Bone marrow (tissue), 2 donors: ENCODE measurements at regions not wholly inside any gene's neighbourhood (a gene's known extent, or its start where the extent isn't known, plus 50 kb on each side); places are given as distances from the start of the nearest gene placed in this dataset.
"Not testable (repeated sequence)": the region's sequence is repeated elsewhere in the genome, so short reads cannot be mapped to it uniquely, and the experiment has no call there.

Source experiments
- DNase-seq, 2 donors: peaks; one replicate each; lab custom pipeline; 2025; lab: John Stamatoyannopoulos, UW

DNA sequence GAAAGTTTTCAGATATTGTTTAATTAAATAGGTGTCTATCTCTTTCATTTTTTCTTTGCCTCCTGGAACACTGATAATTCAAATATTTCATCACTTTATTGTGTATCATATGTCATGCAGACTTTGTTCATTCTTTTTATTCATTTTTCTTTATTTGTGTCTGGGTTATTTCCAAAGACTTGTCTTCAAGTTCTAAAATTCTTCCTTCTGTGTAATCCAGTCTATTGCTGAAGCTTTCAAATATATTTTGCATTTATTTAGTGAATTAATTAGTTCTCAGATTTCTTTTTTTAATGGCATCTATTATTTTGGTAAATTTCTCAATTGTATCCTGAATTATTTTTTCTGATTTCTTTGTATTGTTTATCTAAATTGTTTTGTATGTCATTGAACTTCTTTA, 70.1 kb downstream of the ZNF330 start:
- no peak for DNase-seq

GRCh38 chr4:141294306-141294705, 73.6 kb downstream of the ZNF330 start:
- no peak for DNase-seq

GRCh38 chr4:141301216-141301615, 80.5 kb downstream of the ZNF330 start:
- DNase-seq = no peak

DNA sequence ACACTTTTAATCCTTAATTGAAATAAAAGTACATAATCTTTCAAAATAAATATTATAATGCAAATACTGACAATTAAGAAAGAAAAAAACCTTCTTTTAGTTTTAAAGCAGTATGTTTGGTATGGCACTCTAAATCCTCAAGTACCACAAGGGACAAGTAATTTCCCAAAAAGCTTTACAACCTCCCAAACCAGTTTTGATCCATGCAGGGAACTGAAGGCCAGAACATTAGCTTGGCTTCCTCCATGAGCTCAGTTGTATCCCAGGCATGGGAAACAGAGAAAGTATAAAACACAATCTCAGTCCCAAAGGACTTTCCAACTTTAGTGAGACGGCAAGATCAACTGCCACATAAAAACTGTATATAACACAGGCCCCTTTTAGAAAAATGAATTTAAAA, 82.2 kb downstream of the ZNF330 start:
- DNase-seq = no peak

DNA sequence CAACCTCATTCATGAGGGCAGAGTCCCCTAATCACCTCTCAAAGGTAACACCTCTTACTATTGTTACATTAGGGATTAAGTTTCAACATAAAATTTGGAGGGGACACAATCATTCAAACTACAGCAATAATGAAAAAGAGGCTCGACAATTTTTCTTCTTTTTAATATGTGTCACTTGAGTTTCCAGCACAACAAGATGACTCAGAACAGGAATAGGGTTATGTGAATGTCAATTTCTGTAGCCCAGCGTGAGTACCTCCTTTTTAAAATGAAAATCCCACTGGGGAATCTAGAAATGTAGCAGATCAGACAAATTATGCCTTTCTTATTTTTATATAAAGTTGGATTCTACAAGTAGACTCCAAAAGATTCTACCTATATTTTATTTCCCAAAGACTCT, 83.7 kb downstream of the ZNF330 start:
- no peak for DNase-seq

DNA sequence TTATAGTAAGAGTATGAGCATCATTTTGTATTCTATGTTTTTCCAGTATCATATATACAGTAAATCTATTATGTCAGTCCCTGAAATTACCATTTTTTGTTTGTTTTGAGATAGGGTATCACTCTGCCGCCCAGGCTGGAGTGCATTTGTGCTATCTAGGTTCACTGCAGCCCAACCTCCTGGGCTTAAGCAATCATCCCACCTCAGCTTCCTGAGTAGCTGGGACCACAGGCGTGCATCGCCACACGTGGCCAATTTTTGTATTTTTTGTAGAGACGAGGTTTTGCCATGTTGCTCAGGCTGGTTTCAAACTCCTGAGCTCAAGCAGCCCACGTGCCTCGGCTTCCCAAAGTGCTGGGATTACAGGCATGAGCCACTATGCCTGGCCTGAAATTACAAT, 85.6 kb downstream of the ZNF330 start:
- no peak for DNase-seq

DNA sequence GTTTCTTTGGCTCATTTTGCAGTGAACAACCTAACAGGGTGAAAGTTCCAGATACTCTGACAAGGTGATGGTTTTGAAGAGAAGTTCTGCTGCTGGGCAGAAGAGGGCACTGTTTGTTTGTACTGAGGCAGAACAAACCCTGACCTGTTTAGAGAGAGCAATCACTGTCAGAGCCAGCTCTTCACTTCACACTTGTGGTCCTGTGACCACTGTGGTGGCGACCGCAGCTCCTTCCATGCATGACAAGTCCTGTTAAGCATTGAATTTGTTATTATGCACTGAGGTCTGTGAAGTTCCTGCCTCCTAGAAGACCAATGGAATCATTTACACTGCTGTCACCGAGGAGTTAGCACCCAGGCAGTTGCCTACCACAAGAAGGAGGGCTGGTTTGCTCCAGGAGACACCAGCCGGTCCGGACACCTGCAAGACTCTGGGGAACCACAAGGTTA, 86.6 kb downstream of the ZNF330 start:
- peak; percentile 5 to 14 for DNase-seq

- no peak for DNase-seq
These were observed 89.2 kb downstream of the ZNF330 start for GRCh38 chr4:141309874-141310273.

GRCh38 chr4:141311246-141312204, 90.8 kb downstream of the ZNF330 start:
- DNase-seq = no peak

GRCh38 chr4:141314627-141315026, 93.9 kb downstream of the ZNF330 start:
- no peak for DNase-seq

DNA sequence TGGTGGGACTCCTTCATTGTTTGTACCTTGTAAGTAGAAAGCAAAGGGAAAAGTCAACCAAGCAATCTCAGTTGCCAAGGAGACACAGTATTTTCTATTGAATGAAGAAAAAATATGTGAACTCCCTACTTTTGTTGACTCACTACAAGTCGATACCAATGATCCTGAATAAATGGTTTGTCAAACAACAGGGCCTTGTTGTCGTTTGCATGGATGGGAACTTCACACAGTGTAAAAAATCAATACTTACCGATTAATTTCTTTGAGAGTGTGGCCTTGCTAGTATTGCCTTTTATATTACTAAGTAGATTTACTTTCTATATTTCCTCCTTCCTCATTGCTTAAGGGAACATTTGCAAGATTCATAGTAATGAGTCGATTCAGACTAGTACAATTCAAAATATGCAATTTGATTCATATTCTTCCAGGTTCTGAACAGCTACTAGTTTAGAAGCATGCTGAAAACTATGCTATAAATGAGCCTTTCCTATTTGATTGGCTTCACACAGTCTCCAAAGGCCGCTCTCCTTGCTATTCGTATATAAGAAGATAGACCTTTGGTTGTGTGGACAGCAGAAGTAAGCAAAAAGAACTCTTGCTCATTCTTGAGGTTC, 108.0 kb downstream of the ZNF330 start:
- DNase-seq = no peak

- no peak for DNase-seq
These were observed 108.5 kb downstream of the ZNF330 start for GRCh38 chr4:141329174-141329569.

- no peak for DNase-seq
These were observed 109.9 kb downstream of the ZNF330 start for GRCh38 chr4:141330616-141331015.

DNA sequence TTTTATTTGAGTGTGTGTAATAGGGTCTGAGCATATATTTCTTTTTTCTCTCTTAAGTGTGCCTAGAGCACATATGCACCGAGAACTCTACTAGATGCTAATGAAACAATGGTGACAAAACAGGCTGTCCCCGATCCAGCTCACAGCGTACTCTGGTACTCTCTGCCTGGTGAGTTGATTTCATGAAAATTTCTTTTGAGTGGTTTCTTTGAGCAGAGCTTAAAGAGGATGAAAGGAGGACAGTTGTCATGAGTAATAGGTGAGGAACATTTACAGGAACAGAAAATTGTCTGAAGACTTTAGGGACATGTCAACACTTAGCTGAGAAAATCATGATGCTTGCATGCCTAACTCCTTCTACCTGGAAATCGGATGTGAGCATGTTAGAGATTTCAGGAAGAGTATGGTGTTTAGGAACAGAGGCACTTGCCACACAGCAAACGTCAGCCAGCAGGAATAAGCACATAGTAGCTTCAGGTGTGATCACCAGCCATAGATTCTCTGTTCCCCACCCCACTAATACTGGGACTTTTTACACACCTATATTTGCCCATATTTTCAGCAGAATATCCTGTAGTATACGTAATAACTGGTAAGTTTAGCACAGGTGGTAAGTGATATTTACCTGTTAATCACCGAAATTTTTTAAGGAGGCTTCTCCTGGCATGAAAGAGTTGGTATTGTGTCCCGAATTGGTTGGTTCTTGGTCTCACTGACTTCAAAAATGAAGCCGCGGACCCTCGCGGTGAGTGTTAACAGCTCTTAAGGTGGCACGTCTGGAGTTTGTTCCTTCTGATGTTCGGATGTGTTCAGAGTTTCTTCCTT, 111.1 kb downstream of the ZNF330 start:
- no peak for DNase-seq

DNA sequence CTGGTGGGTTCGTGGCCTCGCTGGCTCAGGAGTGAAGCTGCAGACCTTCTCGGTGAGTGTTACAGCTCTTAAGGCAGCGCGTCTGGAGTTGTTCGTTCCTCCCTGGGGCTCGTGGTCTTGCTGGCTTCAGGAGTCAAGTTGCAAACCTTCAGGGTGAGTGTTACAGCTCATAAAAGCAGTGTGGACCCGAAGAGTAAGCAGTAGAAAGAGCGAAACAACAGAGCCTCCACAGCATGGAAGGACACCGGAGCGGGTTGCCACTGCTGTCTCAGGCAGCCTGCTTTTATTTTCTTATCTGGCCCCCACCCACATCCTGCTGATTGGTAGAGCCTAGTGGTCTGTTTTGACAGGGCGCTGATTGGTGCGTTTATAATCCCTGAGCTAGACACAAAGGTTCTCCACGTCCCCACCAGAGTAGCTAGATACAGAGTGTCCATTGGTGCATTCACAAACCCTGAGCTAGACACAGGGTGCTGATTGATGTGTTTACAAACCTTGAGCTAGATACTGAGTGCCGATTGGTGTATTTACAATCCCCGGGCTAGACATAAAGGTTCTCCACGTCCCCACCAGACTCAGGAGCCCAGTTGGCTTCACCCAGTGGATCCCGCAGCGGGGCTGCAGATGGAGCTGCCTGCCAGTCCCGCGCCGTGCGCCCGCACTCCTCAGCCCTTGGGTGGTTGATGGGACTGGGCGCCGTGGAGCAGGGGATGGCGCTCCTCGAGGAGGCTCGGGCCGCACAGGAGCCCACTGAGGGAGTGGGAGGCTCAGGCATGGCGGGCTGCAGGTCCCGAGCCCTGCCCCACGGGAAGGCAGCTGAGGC, 111.9 kb downstream of the ZNF330 start:
- not testable (repeated sequence) for DNase-seq

DNA sequence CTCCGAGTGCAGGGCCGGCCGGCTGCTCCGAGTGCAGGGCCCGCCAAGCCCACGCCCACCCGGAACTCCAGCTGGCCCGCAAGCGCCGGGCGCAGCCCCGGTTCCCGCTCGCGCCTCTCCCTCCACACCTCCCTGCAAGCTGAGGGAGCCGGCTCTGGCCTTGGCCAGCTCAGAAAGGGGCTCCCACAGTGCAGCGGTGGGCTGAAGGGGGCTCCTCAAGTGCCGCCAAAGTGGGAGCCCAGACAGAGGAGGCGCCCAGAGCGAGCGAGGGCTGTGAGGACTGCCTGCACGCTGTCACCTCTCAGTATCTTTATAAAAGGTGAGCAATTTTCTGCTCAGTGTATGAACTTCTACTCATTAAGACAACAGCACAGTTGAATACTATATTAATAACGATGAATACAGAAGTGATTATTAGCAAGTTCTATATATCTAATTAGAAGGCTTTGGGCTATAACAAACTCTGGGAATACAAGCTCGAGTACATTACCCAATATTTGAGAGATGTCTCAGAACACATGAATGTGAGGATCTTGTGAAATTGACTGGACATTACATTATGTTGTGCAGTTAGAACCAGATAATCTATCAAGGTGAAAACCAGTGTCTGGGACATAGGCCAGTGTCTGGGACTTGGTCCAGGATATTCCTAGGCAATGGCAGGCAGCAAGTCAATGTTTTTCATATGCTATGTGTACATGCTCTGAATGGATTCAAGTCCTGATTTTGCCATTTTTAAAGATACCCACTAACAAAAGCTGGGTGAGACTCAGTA, 112.9 kb downstream of the ZNF330 start:
- DNase-seq = not testable (repeated sequence)

GRCh38 chr4:141335166-141335565, 114.5 kb downstream of the ZNF330 start:
- DNase-seq = no peak

GRCh38 chr4:141338238-141338637, 117.5 kb downstream of the ZNF330 start:
- no peak for DNase-seq

DNA sequence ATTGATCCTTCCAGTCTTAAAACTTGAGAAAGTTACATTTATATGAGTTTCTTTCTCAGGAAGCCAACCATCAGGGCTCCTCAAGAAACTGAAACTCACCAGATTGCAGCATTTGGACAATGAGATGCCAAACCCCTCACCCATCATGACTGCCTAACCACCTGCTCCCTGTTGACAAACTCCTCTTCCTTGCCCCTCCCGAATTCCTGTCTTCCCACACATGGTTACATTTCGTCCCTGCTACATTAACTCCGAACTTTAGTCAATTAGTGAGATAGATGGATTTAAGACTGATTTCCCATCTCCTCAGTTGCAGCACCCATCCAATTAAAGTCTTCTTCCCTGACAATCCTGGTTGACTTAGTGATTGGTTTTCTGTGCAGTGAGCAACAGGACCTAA, 118.7 kb downstream of the ZNF330 start:
- DNase-seq = no peak

- DNase-seq = no peak
These were observed 119.3 kb downstream of the ZNF330 start for GRCh38 chr4:141339966-141340365.

- no peak for DNase-seq
These were observed 119.8 kb downstream of the ZNF330 start for GRCh38 chr4:141340458-141340857.
